HCT116 (cell line): ENCODE measurements at regions not wholly inside any gene's neighbourhood (a gene's known extent, or its start where the extent isn't known, plus 50 kb on each side); places are given as distances from the start of the nearest gene placed in this dataset.

Source experiments
- ATAC-seq: fragments of 200-7000 bp; cut with Tn5 transposase; 2 replicates; pipeline ENCODE4 v1.9.1; 2020; ENCODE audit warnings: mild to moderate bottlenecking, moderate library complexity
- BruUV-seq: library from RNA; stranded (reverse); fragments of 400-500 nt; replicated peaks from 2 replicates; lab custom pipeline; 2021; lab: Mats Ljungman, UMichigan
- CTCF ChIA-PET: fragments of 300-600 bp; sonication (Branson Sonifier 250); formaldehyde crosslinking; loops from one replicate; lab custom pipeline; 2021; ENCODE audit warnings: antibody characterized with exemption; lab: Charles Lee
- POLR2A ChIA-PET: fragments of 300-600, 350-600 bp; sonication (Branson Sonifier 250); formaldehyde crosslinking; loops from one replicate; lab custom pipeline; 2021; ENCODE audit warnings: antibody characterized with exemption; lab: Charles Lee
- RAD21 ChIA-PET, 2 experiments: fragments of 300-600 bp; sonication (Branson Sonifier 250); formaldehyde crosslinking; loops; one replicate each; lab custom pipeline; 2023; ENCODE audit warnings: low total read pairs in 2 of 2; ENCODE audit not compliant: uncharacterized antibody in 2 of 2, unreplicated experiment in 2 of 2, low non-redundant PET in 1 of 2; lab: Charles Lee
- DNase-seq: peaks from one replicate; pipeline ENCODE4 v3.0.0-alpha.2; 2010; ENCODE audit warnings: low read depth, low spot score
- H2AFZ ChIP-seq: fragments of 200-600 bp; shearing (Covaris generic), sonication (generic); 2 replicates; pipeline ENCODE4 v1.6.1; 2017; ENCODE audit warnings: low read depth, mixed run types, mixed read lengths, antibody characterized with exemption, low read length; ENCODE audit not compliant: poor library complexity, severe bottlenecking
- H3K27ac ChIP-seq: 2 replicates; pipeline ENCODE4 v1.5.1; 2012; ENCODE audit warnings: low read depth, low read length
- H3K27me3 ChIP-seq: fragments of 200-600 bp; sonication (generic); 2 replicates; pipeline ENCODE4 v1.6.1; 2016; ENCODE audit warnings: mixed run types, low read length, mixed read lengths; ENCODE audit not compliant: insufficient read depth
- H3K36me3 ChIP-seq, 2 experiments: fragments of 200-500 bp in 1 of 2; fragments of 200-600 bp in 1 of 2; sonication (Bioruptor generic) in 1 of 2; sonication (generic) in 1 of 2; 2 replicates each; pipeline versions ENCODE4 v1.5.1 to v1.6.1; 2014 to 2016; ENCODE audit warnings: low read length in 2 of 2, inconsistent platforms in 1 of 2, mixed read lengths in 1 of 2, mixed run types in 1 of 2; ENCODE audit not compliant: insufficient read depth in 2 of 2, control insufficient read depth in 1 of 2
- H3K4me1 ChIP-seq, 2 experiments: fragments of 200-600 bp in 1 of 2; sonication (generic) in 1 of 2; 2 replicates each; pipeline versions ENCODE4 v1.5.1 to v1.6.1; 2012 to 2017; ENCODE audit warnings: low read length in 2 of 2, inconsistent platforms in 1 of 2, mild to moderate bottlenecking in 1 of 2, mixed read lengths in 1 of 2, mixed run types in 1 of 2, moderate library complexity in 1 of 2; ENCODE audit not compliant: insufficient read depth in 2 of 2, control insufficient read depth in 1 of 2
- H3K4me2 ChIP-seq: fragments of 200-600 bp; sonication (generic); 2 replicates; pipeline ENCODE4 v1.6.1; 2017; ENCODE audit warnings: mixed run types, low read length, mixed read lengths
- H3K4me3 ChIP-seq, 2 experiments: fragments of 200-600 bp in 1 of 2; sonication (generic) in 1 of 2; replicated peaks in 1 of 2; 2 replicates each; pipeline ENCODE4 v1.5.1; 2011 to 2016; ENCODE audit warnings: low read length in 2 of 2, control low read depth in 1 of 2, low read depth in 1 of 2, mild to moderate bottlenecking in 1 of 2, mixed read lengths in 1 of 2, mixed run types in 1 of 2
- H3K79me2 ChIP-seq: fragments of 200-600 bp; sonication (generic); 2 replicates; pipeline ENCODE4 v1.6.1; 2017; ENCODE audit warnings: mild to moderate bottlenecking, mixed run types, low read length, moderate library complexity, mixed read lengths; ENCODE audit not compliant: insufficient read depth
- H3K9ac ChIP-seq: fragments of 200-600 bp; sonication (generic); 2 replicates; pipeline ENCODE4 v1.6.1; 2016; ENCODE audit warnings: low read length, mixed read lengths
- H3K9me2 ChIP-seq: fragments of 200-600 bp; sonication (generic), shearing (Covaris generic); 2 replicates; pipeline ENCODE4 v1.6.1; 2017; ENCODE audit warnings: mixed run types, mild to moderate bottlenecking, moderate library complexity; ENCODE audit not compliant: insufficient read depth
- H3K9me3 ChIP-seq, 2 experiments: fragments of 200-500 bp in 1 of 2; fragments of 200-600 bp in 1 of 2; sonication (Bioruptor generic) in 1 of 2; sonication (generic) in 1 of 2; 2 replicates each; pipeline ENCODE4 v1.6.1; 2014 to 2017; ENCODE audit warnings: low read length in 2 of 2, mixed read lengths in 2 of 2, inconsistent platforms in 1 of 2, low read depth in 1 of 2, mild to moderate bottlenecking in 1 of 2, mixed run types in 1 of 2, moderate library complexity in 1 of 2; ENCODE audit not compliant: control insufficient read depth in 1 of 2, insufficient read depth in 1 of 2
- H4K20me1 ChIP-seq: fragments of 200-600 bp; sonication (generic), shearing (Covaris generic); 2 replicates; pipeline ENCODE4 v1.6.1; 2017; ENCODE audit warnings: mixed run types, mild to moderate bottlenecking, moderate library complexity; ENCODE audit not compliant: insufficient read depth
- ATF3 ChIP-seq: IDR thresholded peaks from 2 replicates; pipeline ENCODE4 v1.6.1; 2012
- CEBPB ChIP-seq: IDR thresholded peaks from 2 replicates; pipeline ENCODE4 v1.6.1; 2012; ENCODE audit warnings: low read depth
- ELF1 ChIP-seq: IDR thresholded peaks from 2 replicates; pipeline ENCODE4 v1.6.1; 2012; ENCODE audit warnings: low read depth, borderline replicate concordance
- EZH2phosphoT487 ChIP-seq: fragments of 200-600 bp; IDR thresholded peaks from 2 replicates; pipeline ENCODE4 v1.6.1; 2018; ENCODE audit warnings: antibody characterized with exemption, borderline replicate concordance
- JUND ChIP-seq: IDR thresholded peaks from 2 replicates; pipeline ENCODE4 v1.6.1; 2012
- MAX ChIP-seq: IDR thresholded peaks from 2 replicates; pipeline ENCODE4 v1.6.1; 2012
- POLR2A ChIP-seq: IDR thresholded peaks from 2 replicates; pipeline ENCODE4 v1.7.0; 2011; ENCODE audit warnings: borderline replicate concordance; ENCODE audit not compliant: insufficient read depth, insufficient read length; ENCODE audit errors: extremely low read depth
- SRF ChIP-seq: IDR thresholded peaks from 2 replicates; pipeline ENCODE4 v1.6.1; 2012; ENCODE audit warnings: low read depth
- ZFX ChIP-seq: fragments of 450-650 bp; IDR thresholded peaks from 2 replicates; pipeline ENCODE4 v1.6.1; 2017
- intact Hi-C: fragments of 100-400 bp; cut with micrococcal nuclease; formaldehyde crosslinking; loops from 2 replicates; pipeline ENCODE4 v1.10.0; 2022
- TF ChIP-seq, protein P1 (sequence below): IDR thresholded peaks from 2 replicates; pipeline ENCODE4 v1.6.1; 2011; ENCODE audit warnings: mild to moderate bottlenecking, low read length, moderate library complexity; ENCODE audit not compliant: insufficient replicate concordance; ENCODE audit errors: extremely low read depth

DNA sequence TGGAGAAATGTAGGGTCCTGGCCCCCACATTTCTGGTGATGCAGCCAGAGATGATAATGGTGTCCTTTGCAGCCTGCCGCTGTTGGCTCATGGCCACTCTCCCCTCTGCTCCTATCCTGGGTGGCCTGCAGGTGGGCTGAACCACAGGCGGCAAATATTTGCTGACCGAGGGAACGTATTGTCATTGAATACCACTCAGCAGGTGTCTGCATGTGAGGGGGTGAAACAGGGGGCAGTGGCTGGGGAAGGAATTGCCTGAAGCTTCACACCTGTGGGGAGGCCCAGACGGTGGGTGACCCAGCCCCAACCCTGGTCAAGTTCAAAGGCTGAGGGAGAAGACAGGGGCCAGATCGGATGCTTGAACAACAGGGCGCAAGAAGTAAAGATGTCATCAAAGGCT, 73.3 kb upstream of the WNT11 start:
- H3K27me3 ChIP-seq: no peaks in the 10 kb centered on the region
- CTCF ChIA-PET: no interaction called here
- BruUV-seq: no TSS peak

More for the DNA sequence above, 73.3 kb upstream of the WNT11 start:
- no peak overlapping the region for H2AFZ ChIP-seq
- ATAC-seq (no peak), DNase-seq (no peak)
- no peaks in the 10 kb centered on the region for H3K36me3 ChIP-seq
- H3K27ac ChIP-seq: no peak overlapping the region
- POLR2A ChIA-PET: no interaction called here
- H3K9me3 ChIP-seq: peaks cover 0 to 1% of the 10 kb centered on the region in 2 experiments; a peak in 1 of 4 replicates
- RAD21 ChIA-PET: no interaction called here
- no peaks in the 10 kb centered on the region for H3K79me2 ChIP-seq
- TF ChIP-seq SRF (no peak), ZFX (no peak), ATF3 (no peak), POLR2A (no peak), CEBPB (no peak), ELF1 (no peak), MAX (no peak), EZH2phosphoT487 (no peak), JUND (no peak)
- TF ChIP-seq, protein P1, sequence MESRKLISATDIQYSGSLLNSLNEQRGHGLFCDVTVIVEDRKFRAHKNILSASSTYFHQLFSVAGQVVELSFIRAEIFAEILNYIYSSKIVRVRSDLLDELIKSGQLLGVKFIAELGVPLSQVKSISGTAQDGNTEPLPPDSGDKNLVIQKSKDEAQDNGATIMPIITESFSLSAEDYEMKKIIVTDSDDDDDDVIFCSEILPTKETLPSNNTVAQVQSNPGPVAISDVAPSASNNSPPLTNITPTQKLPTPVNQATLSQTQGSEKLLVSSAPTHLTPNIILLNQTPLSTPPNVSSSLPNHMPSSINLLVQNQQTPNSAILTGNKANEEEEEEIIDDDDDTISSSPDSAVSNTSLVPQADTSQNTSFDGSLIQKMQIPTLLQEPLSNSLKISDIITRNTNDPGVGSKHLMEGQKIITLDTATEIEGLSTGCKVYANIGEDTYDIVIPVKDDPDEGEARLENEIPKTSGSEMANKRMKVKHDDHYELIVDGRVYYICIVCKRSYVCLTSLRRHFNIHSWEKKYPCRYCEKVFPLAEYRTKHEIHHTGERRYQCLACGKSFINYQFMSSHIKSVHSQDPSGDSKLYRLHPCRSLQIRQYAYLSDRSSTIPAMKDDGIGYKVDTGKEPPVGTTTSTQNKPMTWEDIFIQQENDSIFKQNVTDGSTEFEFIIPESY: no peak
- H3K9me2 ChIP-seq: no peaks in the 10 kb centered on the region
- intact Hi-C loops: no loop called here
- no peak overlapping the region for H3K4me3 ChIP-seq
- H3K4me2 ChIP-seq: no peak overlapping the region
- no peaks in the 10 kb centered on the region for H3K4me1 ChIP-seq
- no peak overlapping the region for H3K9ac ChIP-seq
- no peaks in the 10 kb centered on the region for H4K20me1 ChIP-seq
